Right cardiac atrium (tissue), 5 donors: ENCODE measurements at regions not wholly inside any gene's neighbourhood (a gene's known extent, or its start where the extent isn't known, plus 50 kb on each side); places are given as distances from the start of the nearest gene placed in this dataset.

Experiments
- ATAC-seq, 2 donors: fragments of 200-7000 bp; cut with Tn5 transposase; one replicate each; pipeline versions ENCODE4 v1.8.0 to v1.9.1; 2020; ENCODE audit warnings: moderate library complexity in 2 of 2, mild to moderate bottlenecking in 1 of 2
- DNase-seq, 3 donors: peaks; one replicate each; pipeline ENCODE4 v3.0.0-alpha.2; 2020
- H3K27ac ChIP-seq: one replicate; pipeline ENCODE4 v1.5.1; 2013; ENCODE audit warnings: mild to moderate bottlenecking, low read length, control low read depth, moderate library complexity
- H3K27me3 ChIP-seq: one replicate; pipeline ENCODE4 v1.6.1; 2013; ENCODE audit not compliant: control insufficient read depth, insufficient read depth
- H3K4me1 ChIP-seq: one replicate; pipeline ENCODE4 v1.6.1; 2013; ENCODE audit warnings: low read length; ENCODE audit not compliant: control insufficient read depth, insufficient read depth
- H3K4me3 ChIP-seq: one replicate; pipeline ENCODE4 v1.5.1; 2013; ENCODE audit warnings: low read length, control low read depth
- H3K9me3 ChIP-seq: one replicate; pipeline ENCODE4 v1.6.1; 2013; ENCODE audit warnings: low read length; ENCODE audit not compliant: control insufficient read depth
- WGBS: extraction: QIAGEN DNeasy Blood & Tissue Kit; methylation state at CpG from one replicate; pipeline ENCODE4 v1.1.7; 2013; 5-methylcytosine and 5-hydroxymethylcytosine counted together
- intact Hi-C, 4 donors: fragments of 100-400 bp; cut with DNase I; formaldehyde crosslinking; loops; one replicate each; pipeline versions ENCODE4 v1.11.0 to v1.14.0; 2022 to 2023
- donor health status: healthy with polysubstance abuse.
- donor health status: DM: no; HTN: yes; CAD: no.
- donor health status: DM: no; HTN: no; CAD: no.
- donor health status: DM: no; HTN: yes; CAD: no; lungs with severe emphysema.
- donor health status: DM: yes; HTN: yes; CAD: no.

- Histone ChIP-seq H3K4me1 (no peaks in the 10 kb centered on the region), H3K27ac (no peak overlapping the region), H3K27me3 (no peaks in the 10 kb centered on the region), H3K9me3 (no peaks in the 10 kb centered on the region), H3K4me3 (no peak overlapping the region)
- DNase-seq (no peak), ATAC-seq (no peak)
- 73% methylated on average over 2 of the region's 2 CpGs for WGBS
- intact Hi-C loops: no loop called here
Observed at GRCh38 chr6:67889682-67889995, 745.4 kb upstream of the ADGRB3 start.

GRCh38 chr6:67888886-67889681 lies 746.0 kb upstream of the ADGRB3 start:
- WGBS: 78% methylated on average over 21 of the region's 21 CpGs

GRCh38 chr6:67888546-67888885 lies 746.6 kb upstream of the ADGRB3 start:
- intact Hi-C loops: no loop called here
- ATAC-seq (no peak), DNase-seq (no peak)
- no peaks in the 10 kb centered on the region for H3K4me1 ChIP-seq
- no peak overlapping the region for H3K4me3 ChIP-seq
- H3K27ac ChIP-seq: no peak overlapping the region
- WGBS: 92% methylated on average over 9 of the region's 9 CpGs
- no peaks in the 10 kb centered on the region for H3K9me3 ChIP-seq
- no peaks in the 10 kb centered on the region for H3K27me3 ChIP-seq

More at GRCh38 chr6:67888886-67889681, 746.0 kb upstream of the ADGRB3 start:
- Histone ChIP-seq H3K9me3 (no peaks in the 10 kb centered on the region), H3K27ac (no peak overlapping the region), H3K4me1 (no peaks in the 10 kb centered on the region), H3K4me3 (no peak overlapping the region), H3K27me3 (no peaks in the 10 kb centered on the region)
- DNase-seq (no peak), ATAC-seq (no peak)
- intact Hi-C loops: no loop called here

- Histone ChIP-seq H3K27ac (no peak overlapping the region), H3K9me3 (no peaks in the 10 kb centered on the region), H3K4me1 (no peaks in the 10 kb centered on the region), H3K4me3 (no peak overlapping the region), H3K27me3 (no peaks in the 10 kb centered on the region)
- DNase-seq (no peak), ATAC-seq (no peak)
- intact Hi-C loops: no loop called here
- 88% methylated on average over 17 of the region's 17 CpGs for WGBS
Observed at GRCh38 chr6:67887747-67888545, 747.1 kb upstream of the ADGRB3 start.

- Histone ChIP-seq H3K27ac (no peak overlapping the region), H3K9me3 (no peaks in the 10 kb centered on the region), H3K27me3 (no peaks in the 10 kb centered on the region), H3K4me3 (no peak overlapping the region), H3K4me1 (no peaks in the 10 kb centered on the region)
- 94% methylated on average over 4 of the region's 4 CpGs for WGBS
- DNase-seq: no peak
- intact Hi-C loops: no loop called here
- no peak for ATAC-seq
Observed at GRCh38 chr6:67887419-67887746, 747.7 kb upstream of the ADGRB3 start.

GRCh38 chr6:67886840-67887292 lies 748.2 kb upstream of the ADGRB3 start:
- Histone ChIP-seq H3K4me3 (no peak overlapping the region), H3K27ac (no peak overlapping the region), H3K4me1 (no peaks in the 10 kb centered on the region), H3K27me3 (no peaks in the 10 kb centered on the region), H3K9me3 (no peaks in the 10 kb centered on the region)
- intact Hi-C loops: no loop called here
- ATAC-seq (no peak), DNase-seq (no peak)
- 94% methylated on average over 23 of the region's 23 CpGs for WGBS

GRCh38 chr6:67886036-67886707 lies 748.9 kb upstream of the ADGRB3 start:
- H3K27ac ChIP-seq: no peak overlapping the region
- no peaks in the 10 kb centered on the region for H3K4me1 ChIP-seq
- DNase-seq (no peak), ATAC-seq (no peak)
- no peaks in the 10 kb centered on the region for H3K27me3 ChIP-seq
- H3K4me3 ChIP-seq: no peak overlapping the region
- intact Hi-C loops: no loop called here
- H3K9me3 ChIP-seq: no peaks in the 10 kb centered on the region
- 85% methylated on average over 5 of the region's 5 CpGs for WGBS

- Histone ChIP-seq H3K9me3 (no peaks in the 10 kb centered on the region), H3K27ac (no peak overlapping the region), H3K4me1 (no peaks in the 10 kb centered on the region), H3K4me3 (no peak overlapping the region), H3K27me3 (no peaks in the 10 kb centered on the region)
- DNase-seq: no peak
- 91% methylated on average over 14 of the region's 14 CpGs for WGBS
- no peak for ATAC-seq
- intact Hi-C loops: no loop called here
Observed at GRCh38 chr6:67885081-67886033, 749.7 kb upstream of the ADGRB3 start.

GRCh38 chr6:67884442-67884841 lies 750.6 kb upstream of the ADGRB3 start:
- ATAC-seq (no peak), DNase-seq (no peak)
- WGBS: 88% methylated on average over 8 of the region's 8 CpGs
- H3K9me3 ChIP-seq: no peaks in the 10 kb centered on the region
- no peak overlapping the region for H3K4me3 ChIP-seq
- H3K27ac ChIP-seq: no peak overlapping the region
- intact Hi-C loops: no loop called here
- H3K27me3 ChIP-seq: no peaks in the 10 kb centered on the region
- no peaks in the 10 kb centered on the region for H3K4me1 ChIP-seq

GRCh38 chr6:67883500-67884366 lies 751.3 kb upstream of the ADGRB3 start:
- H3K4me3 ChIP-seq: no peak overlapping the region
- H3K27ac ChIP-seq: no peak overlapping the region
- H3K4me1 ChIP-seq: no peaks in the 10 kb centered on the region
- 85% methylated on average over 11 of the region's 11 CpGs for WGBS
- DNase-seq (no peak), ATAC-seq (no peak)
- no peaks in the 10 kb centered on the region for H3K27me3 ChIP-seq
- H3K9me3 ChIP-seq: no peaks in the 10 kb centered on the region
- intact Hi-C loops: no loop called here
